NCI-H2196 treated with DMSO at 0.1 percent for 48 hours (cell line): ENCODE measurements at regions not wholly inside any gene's neighbourhood (a gene's known extent, or its start where the extent isn't known, plus 50 kb on each side); places are given as distances from the start of the nearest gene placed in this dataset.

Experiments
- DNase-seq: peaks from one replicate; lab custom pipeline; 2025; ENCODE audit not compliant: unreplicated experiment; lab: John Stamatoyannopoulos, UW

DNA sequence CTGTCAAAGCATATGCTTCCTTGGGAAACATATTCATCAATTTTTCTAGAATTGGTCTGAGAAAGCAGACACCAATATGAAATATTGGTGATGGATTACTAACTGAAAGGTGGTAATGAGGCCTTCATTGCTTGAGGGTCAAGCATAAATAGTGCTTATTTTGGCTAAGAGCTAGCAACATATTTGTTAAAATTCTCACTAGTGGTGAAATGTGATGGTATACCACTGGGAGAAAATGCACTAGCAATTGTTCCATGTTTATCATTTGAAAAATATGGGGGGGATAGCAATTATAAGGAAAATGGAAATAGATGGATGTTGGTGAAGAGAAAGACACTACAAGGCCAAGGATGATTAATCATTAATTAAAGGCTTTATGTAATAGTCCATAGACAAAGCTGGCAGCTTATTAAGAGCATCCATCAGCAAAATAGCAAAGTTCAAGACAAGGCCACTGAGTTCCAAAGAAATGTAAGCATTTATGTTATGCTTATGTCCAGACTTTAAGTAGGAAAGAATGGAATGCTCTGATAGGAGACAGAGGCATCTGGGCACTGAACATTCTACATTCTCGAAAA, 253.7 kb upstream of the PRDM9 start:
- DNase-seq = no peak

DNA sequence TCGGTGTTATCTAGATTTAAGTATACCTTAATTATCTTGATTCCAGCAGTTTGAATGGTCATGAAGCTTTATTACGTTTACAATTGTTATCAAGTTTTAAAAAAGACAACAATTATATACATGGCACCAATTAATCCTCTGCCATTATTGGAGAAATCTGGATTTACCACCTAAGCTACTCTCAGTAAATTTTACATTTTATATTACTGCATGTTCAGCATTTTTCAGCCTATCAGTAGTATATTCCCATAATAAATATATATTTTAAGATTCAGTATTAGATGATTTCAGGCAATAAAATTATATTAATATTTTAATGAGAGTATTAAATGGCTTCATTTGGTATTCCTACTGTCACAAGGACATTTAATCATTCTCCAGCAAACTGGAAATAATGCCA, 264.5 kb upstream of the PRDM9 start:
- no peak for DNase-seq

- DNase-seq = no peak
Observed at GRCh38 chr5:23235246-23235645, 272.2 kb upstream of the PRDM9 start.

DNA sequence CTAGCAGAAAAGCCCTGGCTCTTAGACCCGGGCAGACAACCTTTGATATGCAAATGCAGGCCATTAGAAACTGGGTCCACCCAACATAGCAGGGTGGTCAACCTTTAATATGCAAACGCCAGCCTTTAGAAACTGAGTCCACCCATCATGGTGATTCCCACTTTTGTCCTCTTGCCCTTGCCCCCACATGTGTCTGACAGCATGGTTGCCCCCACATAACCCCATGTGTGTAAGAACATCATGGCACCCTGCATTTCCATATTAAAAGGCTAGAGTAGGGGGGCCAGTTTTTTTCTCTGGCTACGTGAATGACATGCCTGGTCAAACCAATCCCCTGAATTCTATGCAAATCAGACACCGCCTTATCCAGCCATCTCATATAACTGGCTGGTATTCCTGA, 273.2 kb upstream of the PRDM9 start:
- DNase-seq = no peak

GRCh38 chr5:23223846-23224245, 283.6 kb upstream of the PRDM9 start:
- no peak for DNase-seq

DNA sequence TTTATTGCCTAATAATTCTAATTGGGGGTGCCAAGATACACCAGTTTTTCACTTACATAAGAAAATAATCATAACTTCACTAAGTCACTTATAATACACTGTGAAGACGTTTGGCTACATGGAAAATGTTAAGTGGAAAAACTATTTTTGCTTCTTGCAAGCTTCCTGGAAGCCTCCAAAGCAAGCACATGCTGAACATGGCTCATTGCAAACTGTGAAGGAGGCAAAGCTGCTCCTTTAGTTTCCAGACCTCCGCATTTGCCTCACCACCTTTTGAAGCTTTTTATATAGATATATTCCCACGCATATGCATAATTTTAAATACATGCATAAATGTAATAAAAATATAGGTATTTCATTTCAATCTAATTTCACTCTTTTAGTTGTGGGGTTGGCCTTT, 285.6 kb upstream of the PRDM9 start:
- no peak for DNase-seq

DNA sequence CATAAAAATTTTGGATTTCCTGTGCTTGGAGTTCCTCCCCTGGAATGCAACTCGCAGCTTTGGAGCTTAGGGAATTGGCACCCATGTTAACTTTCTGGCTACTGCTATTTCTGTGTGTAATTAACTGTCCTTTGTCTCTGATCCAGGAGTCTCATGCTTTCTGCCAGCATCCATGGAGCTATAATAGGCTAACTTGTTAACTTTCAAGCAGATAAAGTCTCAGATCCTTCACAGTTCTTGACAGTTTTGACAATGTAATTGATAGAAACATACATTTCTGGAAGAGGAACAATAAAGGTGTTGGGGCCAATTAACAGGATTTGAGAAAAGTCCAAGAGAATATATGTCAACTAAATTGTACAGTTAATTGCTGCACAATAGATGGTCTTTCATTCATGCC, 290.2 kb upstream of the PRDM9 start:
- no peak for DNase-seq

DNA sequence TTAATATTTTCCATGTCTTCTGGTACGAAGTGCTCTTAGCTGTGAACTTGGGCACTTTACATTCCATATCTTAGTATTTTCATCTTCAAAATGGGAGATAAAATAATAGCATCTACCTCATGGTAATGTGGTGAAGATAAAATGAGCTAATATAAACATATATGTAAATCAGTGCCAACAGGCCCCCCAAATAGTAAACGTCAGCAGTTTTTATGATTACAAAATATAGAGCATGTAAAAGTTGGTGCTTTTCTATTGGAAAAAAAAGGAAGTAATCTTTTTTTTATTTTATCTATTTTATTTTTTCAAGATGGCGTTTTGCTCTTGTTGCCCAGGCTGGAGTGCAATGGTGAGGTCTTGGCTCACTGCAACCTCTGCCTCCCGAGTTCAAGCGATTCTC, 291.1 kb upstream of the PRDM9 start:
- DNase-seq = no peak

DNA sequence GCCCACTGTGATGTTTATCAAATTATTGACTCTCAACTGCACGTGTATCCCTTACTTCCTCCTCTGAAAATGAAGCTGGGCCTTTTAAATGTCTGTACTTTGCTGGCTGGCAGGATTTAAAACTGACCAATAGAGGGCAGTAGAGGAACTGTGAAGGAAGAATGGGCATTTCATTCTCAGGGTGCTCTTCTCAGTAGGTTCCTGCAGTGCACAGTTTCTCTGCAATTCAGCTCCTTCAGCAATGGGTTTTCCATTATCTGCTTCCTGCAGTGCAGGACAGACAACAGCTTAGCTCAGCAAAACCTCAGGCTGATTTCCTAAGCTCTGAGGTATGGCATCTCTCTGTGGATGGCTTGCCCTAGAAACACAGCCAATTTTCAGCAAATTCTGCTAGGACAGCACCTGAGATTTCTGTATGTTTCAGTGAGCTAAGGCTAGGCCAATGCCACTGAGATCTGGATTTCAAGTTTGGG, 298.4 kb upstream of the PRDM9 start:
- peak; percentile 24 for DNase-seq

GRCh38 chr5:23204111-23204510, 303.3 kb upstream of the PRDM9 start:
- no peak for DNase-seq

GRCh38 chr5:23169660-23170416, 316.7 kb upstream of the CDH12 start:
- DNase-seq = no peak

DNA sequence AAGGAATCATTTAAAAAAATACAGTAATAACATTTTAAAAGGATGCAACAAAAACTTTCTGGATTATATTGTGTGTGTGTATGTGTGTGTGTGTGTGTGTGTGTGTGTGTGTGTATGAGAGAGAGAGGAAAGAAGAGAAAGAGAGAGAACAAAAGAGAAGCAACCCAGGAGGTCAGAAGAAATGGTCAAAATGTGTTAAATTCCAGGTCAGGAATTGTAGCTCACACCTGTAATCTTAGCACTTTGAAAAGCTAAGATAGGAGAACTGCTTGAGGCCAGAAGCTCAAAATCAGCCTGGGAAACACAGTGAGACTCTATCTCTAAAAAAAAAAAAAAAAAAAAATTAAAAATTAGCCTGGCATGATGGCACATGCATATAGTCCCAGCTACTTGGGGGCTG, 311.8 kb upstream of the CDH12 start:
- DNase-seq = no peak

- DNase-seq = no peak
Observed at GRCh38 chr5:23158179-23158578, 305.0 kb upstream of the CDH12 start.

DNA sequence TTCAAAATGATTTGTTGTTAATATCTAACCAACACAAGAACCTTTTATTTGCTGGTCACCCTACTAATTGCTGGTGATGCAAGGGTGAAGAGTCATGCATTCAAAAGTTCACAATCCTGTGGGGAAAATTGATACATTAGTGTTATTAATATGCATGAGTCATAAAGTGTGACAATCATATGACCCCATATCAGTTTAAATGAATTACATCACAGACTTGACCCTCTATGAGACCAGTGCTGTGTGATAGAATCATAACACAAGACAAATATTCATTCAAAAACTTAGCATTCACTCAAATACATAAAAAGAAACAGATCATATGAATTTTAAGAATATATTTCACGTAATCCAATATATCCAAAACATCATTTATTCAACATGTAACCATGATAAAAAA, 304.6 kb upstream of the CDH12 start:
- no peak for DNase-seq

DNA sequence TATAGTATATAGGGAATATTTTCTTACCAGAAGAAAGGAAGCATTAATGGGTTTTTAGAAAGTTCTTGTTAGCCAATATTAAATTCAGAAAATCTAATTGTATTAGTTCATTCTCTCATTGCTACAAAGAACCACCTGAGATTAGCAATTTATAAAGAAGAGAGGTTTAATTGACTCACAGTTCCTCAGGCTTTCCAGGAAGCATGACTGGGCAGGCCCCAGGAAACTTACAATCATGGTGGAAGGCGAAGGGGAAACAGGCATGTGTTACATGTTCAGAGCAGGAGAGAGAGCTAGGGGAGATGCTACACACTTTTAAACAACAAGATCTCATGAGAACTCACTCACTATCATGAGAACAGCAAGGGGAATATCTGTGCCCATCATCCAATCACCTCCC, 304.0 kb upstream of the CDH12 start:
- no peak for DNase-seq

DNA sequence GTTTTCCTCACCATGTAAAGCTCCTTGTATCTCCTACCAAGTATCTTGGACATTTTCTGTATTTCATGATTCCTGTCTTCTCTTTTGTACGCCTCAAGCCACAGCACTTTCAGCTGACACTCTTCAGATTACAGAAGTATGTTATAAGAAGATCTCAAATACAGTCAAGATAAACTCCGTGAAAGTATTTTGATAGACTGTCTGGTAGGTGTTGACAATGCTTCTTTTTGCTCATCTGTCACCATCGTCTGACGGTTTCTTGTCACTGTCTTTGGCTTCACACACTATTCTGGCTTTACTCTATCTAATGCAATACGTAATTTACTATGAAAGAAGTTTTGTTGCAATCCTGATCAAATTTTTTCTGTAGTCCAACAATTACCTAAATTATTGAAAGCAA, 294.5 kb upstream of the CDH12 start:
- no peak for DNase-seq

- no peak for DNase-seq
Observed at GRCh38 chr5:23146183-23146582, 293.0 kb upstream of the CDH12 start.

DNA sequence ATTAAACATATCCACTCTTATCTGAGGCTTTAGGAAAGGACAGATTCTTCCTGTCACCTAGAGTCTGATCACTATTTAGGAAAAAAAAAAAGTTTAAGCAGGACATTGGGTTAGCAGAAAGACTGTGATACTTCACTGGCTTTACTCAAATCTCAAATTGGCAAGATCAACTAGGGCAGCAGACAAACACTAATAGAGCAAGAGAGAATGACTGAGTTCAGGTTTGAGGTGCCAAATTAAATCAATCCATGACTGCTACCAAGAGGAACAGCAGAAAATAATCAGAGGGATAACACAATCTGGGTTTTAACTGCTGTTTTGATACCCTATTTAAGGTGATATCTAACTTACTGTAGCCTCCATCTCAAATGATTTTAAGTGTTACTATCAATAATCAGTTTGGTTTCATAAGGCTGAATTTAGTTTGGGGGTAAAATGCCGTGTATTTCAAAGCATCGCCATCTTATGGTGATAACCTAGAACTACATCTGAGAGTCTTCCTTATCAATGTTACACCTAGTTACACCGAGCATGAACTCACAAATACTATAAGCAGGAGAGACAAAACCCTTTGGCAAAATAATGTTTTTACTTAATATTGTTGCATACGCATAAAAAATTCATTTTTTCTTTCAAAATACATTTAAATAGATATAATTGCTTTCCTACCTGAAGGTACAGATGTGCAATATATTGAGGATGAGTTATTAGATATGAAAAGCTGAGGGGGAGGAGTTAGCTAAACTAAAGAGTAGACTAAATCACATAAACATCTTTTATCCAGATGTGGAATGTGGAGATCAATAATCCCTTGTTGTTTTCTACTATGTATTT, 286.4 kb upstream of the CDH12 start:
- no peak for DNase-seq

DNA sequence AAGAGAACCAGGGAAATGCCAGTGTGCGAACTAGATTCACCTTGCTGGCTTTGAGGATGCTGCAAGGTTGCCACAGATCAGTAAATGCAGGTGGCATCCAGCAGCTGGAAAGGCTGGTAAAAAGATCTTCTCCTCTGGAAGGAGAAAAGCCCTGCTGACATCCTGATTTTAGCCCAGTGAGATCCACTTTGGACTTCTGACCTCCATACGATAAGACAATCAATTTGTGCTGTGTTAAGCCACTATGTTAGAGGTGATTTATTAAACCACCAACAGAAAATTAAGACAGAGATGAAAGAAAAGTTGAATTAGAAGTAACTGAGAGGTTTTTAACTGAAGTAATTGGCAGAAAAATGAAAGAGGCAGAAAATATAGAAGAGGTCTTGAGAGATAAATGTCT, 283.8 kb upstream of the CDH12 start:
- DNase-seq = no peak

- no peak for DNase-seq
Observed at GRCh38 chr5:23132231-23132630, 279.1 kb upstream of the CDH12 start.

DNA sequence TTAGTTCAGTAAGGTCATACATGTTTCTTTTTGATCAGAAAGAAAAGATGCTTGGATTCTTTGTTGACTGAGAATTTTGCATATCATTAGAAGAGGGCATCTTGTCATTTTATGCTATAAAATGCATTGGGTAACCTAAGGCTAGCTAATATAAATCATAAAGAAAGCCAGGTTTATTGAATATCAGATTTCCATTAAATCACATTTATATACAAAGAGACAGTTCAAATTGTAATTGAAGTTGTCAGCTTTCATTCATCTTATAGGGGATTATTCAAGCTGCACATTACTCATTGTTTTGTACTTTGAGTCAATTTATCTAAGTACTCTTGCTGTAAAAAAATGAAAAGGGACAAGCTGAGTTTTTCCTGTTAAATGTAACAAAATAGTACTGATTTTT, 259.1 kb upstream of the CDH12 start:
- no peak for DNase-seq

- DNase-seq = no peak
Observed at GRCh38 chr5:23105021-23105420, 251.9 kb upstream of the CDH12 start.
